ENCODE measurements at regions not wholly inside any gene's neighbourhood (a gene's known extent, or its start where the extent isn't known, plus 50 kb on each side); places are given as distances from the start of the nearest gene placed in this dataset.

GRCh38 chr4:167397586-167397985 lies 163.3 kb upstream of the SPOCK3 start:
- no peaks in the 10 kb centered on the region for H3K4me1 ChIP-seq (ENCODE audit: control insufficient read depth, insufficient read depth, low read depth, low read length)
- H3K9ac ChIP-seq (ENCODE audit: low read length): no peak overlapping the region
- no peak overlapping the region for H3K18ac ChIP-seq (ENCODE audit: low read depth in 1 of 2, low read length in 2 of 2)
- H3K79me1 ChIP-seq (replicated peaks; ENCODE audit: low read length, poor library complexity, severe bottlenecking): no peaks in the 10 kb centered on the region
- no peak overlapping the region for H3K23ac ChIP-seq (ENCODE audit: low read length in 2 of 2)
- H3K14ac ChIP-seq (ENCODE audit: low read length in 2 of 2): no peak overlapping the region
- no peak overlapping the region for H3K27ac ChIP-seq (ENCODE audit: low read length, poor library complexity, severe bottlenecking)
- H2BK5ac ChIP-seq (ENCODE audit: low read depth, low read length, poor library complexity, severe bottlenecking): no peak overlapping the region
- no peak overlapping the region for H2BK12ac ChIP-seq (ENCODE audit: low read length in 2 of 2)
- H2AK5ac ChIP-seq (ENCODE audit: low read length, severe bottlenecking): no peak overlapping the region
- no peak overlapping the region for H2BK15ac ChIP-seq (ENCODE audit: low read depth, poor library complexity, severe bottlenecking)
- H2BK120ac ChIP-seq (ENCODE audit: low read depth, low read length): no peak overlapping the region
- H3K4ac ChIP-seq (ENCODE audit: low read depth in 1 of 2, low read length in 2 of 2): no peak overlapping the region
- no peaks in the 10 kb centered on the region for H3K27me3 ChIP-seq (ENCODE audit: control insufficient read depth in 1 of 2, insufficient read depth in 1 of 2, low read length in 2 of 2)
- peaks cover 2% of the 10 kb centered on the region for H3K9me3 ChIP-seq (ENCODE audit: control insufficient read depth, low read length)
- H3K36me3 ChIP-seq (ENCODE audit: control insufficient read depth in 1 of 2, insufficient read depth in 2 of 2, low read depth in 1 of 2, low read length in 2 of 2): no peaks in the 10 kb centered on the region
- no peak for DNase-seq
- no peak overlapping the region for H3K4me2 ChIP-seq (ENCODE audit: low read length, poor library complexity, severe bottlenecking)
- no peak overlapping the region for H4K91ac ChIP-seq (ENCODE audit: low read length)
- no CpG with 5 or more reads among the region's 3 CpGs for WGBS
- no peak overlapping the region for H4K8ac ChIP-seq (ENCODE audit: low read length)
- no peak overlapping the region for H2AFZ ChIP-seq (ENCODE audit: low read depth, low read length)
- H3K4me3 ChIP-seq (ENCODE audit: insufficient read depth in 1 of 2, low read depth in 1 of 2, low read length in 2 of 2): no peak overlapping the region

- Histone ChIP-seq H3K14ac (ENCODE audit: low read length in 2 of 2) (no peak overlapping the region), H3K18ac (ENCODE audit: low read depth in 1 of 2, low read length in 2 of 2) (no peak overlapping the region), H3K27ac (ENCODE audit: low read length, poor library complexity, severe bottlenecking) (no peak overlapping the region), H3K79me1 (replicated peaks; ENCODE audit: low read length, poor library complexity, severe bottlenecking) (no peaks in the 10 kb centered on the region), H3K27me3 (ENCODE audit: control insufficient read depth in 1 of 2, insufficient read depth in 1 of 2, low read length in 2 of 2) (no peaks in the 10 kb centered on the region), H3K4me2 (ENCODE audit: low read length, poor library complexity, severe bottlenecking) (no peak overlapping the region), H3K23ac (ENCODE audit: low read length in 2 of 2) (no peak overlapping the region), H2BK12ac (ENCODE audit: low read length in 2 of 2) (no peak overlapping the region), H4K8ac (ENCODE audit: low read length) (no peak overlapping the region), H3K4ac (ENCODE audit: low read depth in 1 of 2, low read length in 2 of 2) (no peak overlapping the region), H3K36me3 (ENCODE audit: control insufficient read depth in 1 of 2, insufficient read depth in 2 of 2, low read depth in 1 of 2, low read length in 2 of 2) (no peaks in the 10 kb centered on the region), H2BK15ac (ENCODE audit: low read depth, poor library complexity, severe bottlenecking) (no peak overlapping the region), H2AFZ (ENCODE audit: low read depth, low read length) (no peak overlapping the region), H2BK120ac (ENCODE audit: low read depth, low read length) (no peak overlapping the region), H3K4me1 (ENCODE audit: control insufficient read depth, insufficient read depth, low read depth, low read length) (no peaks in the 10 kb centered on the region), H3K4me3 (ENCODE audit: insufficient read depth in 1 of 2, low read depth in 1 of 2, low read length in 2 of 2) (no peak overlapping the region), H2AK5ac (ENCODE audit: low read length, severe bottlenecking) (no peak overlapping the region), H3K9me3 (ENCODE audit: control insufficient read depth, low read length) (no peaks in the 10 kb centered on the region), H4K91ac (ENCODE audit: low read length) (no peak overlapping the region), H2BK5ac (ENCODE audit: low read depth, low read length, poor library complexity, severe bottlenecking) (no peak overlapping the region), H3K9ac (ENCODE audit: low read length) (no peak overlapping the region)
- no CpG with 5 or more reads among the region's 1 CpG for WGBS
- no peak for DNase-seq
Observed at GRCh38 chr4:167399201-167399600, 164.9 kb upstream of the SPOCK3 start.

- Histone ChIP-seq H3K9ac (ENCODE audit: low read length) (no peak overlapping the region), H3K27ac (ENCODE audit: low read length, poor library complexity, severe bottlenecking) (no peak overlapping the region), H2BK12ac (ENCODE audit: low read length in 2 of 2) (no peak overlapping the region), H3K36me3 (ENCODE audit: control insufficient read depth in 1 of 2, insufficient read depth in 2 of 2, low read depth in 1 of 2, low read length in 2 of 2) (no peaks in the 10 kb centered on the region), H3K4me3 (ENCODE audit: insufficient read depth in 1 of 2, low read depth in 1 of 2, low read length in 2 of 2) (no peak overlapping the region), H3K4me2 (ENCODE audit: low read length, poor library complexity, severe bottlenecking) (no peak overlapping the region), H4K91ac (ENCODE audit: low read length) (no peak overlapping the region), H3K79me1 (replicated peaks; ENCODE audit: low read length, poor library complexity, severe bottlenecking) (no peaks in the 10 kb centered on the region), H3K14ac (ENCODE audit: low read length in 2 of 2) (no peak overlapping the region), H3K9me3 (ENCODE audit: control insufficient read depth, low read length) (no peaks in the 10 kb centered on the region), H3K27me3 (ENCODE audit: control insufficient read depth in 1 of 2, insufficient read depth in 1 of 2, low read length in 2 of 2) (no peaks in the 10 kb centered on the region), H3K4me1 (ENCODE audit: control insufficient read depth, insufficient read depth, low read depth, low read length) (no peaks in the 10 kb centered on the region), H2BK5ac (ENCODE audit: low read depth, low read length, poor library complexity, severe bottlenecking) (no peak overlapping the region), H3K18ac (ENCODE audit: low read depth in 1 of 2, low read length in 2 of 2) (no peak overlapping the region), H3K23ac (ENCODE audit: low read length in 2 of 2) (no peak overlapping the region), H2AK5ac (ENCODE audit: low read length, severe bottlenecking) (no peak overlapping the region), H2BK120ac (ENCODE audit: low read depth, low read length) (no peak overlapping the region), H3K4ac (ENCODE audit: low read depth in 1 of 2, low read length in 2 of 2) (no peak overlapping the region), H2AFZ (ENCODE audit: low read depth, low read length) (no peak overlapping the region), H4K8ac (ENCODE audit: low read length) (no peak overlapping the region), H2BK15ac (ENCODE audit: low read depth, poor library complexity, severe bottlenecking) (no peak overlapping the region)
- no CpG with 5 or more reads among the region's 1 CpG for WGBS
- no peak for DNase-seq
Observed at GRCh38 chr4:167406181-167406580, 171.9 kb upstream of the SPOCK3 start.

- Histone ChIP-seq H3K4me3 (ENCODE audit: insufficient read depth in 1 of 2, low read depth in 1 of 2, low read length in 2 of 2) (no peak overlapping the region), H2BK12ac (ENCODE audit: low read length in 2 of 2) (no peak overlapping the region), H3K18ac (ENCODE audit: low read depth in 1 of 2, low read length in 2 of 2) (no peak overlapping the region), H3K4ac (ENCODE audit: low read depth in 1 of 2, low read length in 2 of 2) (no peak overlapping the region), H2BK5ac (ENCODE audit: low read depth, low read length, poor library complexity, severe bottlenecking) (no peak overlapping the region), H2AFZ (ENCODE audit: low read depth, low read length) (no peak overlapping the region), H3K36me3 (ENCODE audit: control insufficient read depth in 1 of 2, insufficient read depth in 2 of 2, low read depth in 1 of 2, low read length in 2 of 2) (no peaks in the 10 kb centered on the region), H4K8ac (ENCODE audit: low read length) (no peak overlapping the region), H2BK15ac (ENCODE audit: low read depth, poor library complexity, severe bottlenecking) (no peak overlapping the region), H3K14ac (ENCODE audit: low read length in 2 of 2) (no peak overlapping the region), H4K91ac (ENCODE audit: low read length) (no peak overlapping the region), H3K27me3 (ENCODE audit: control insufficient read depth in 1 of 2, insufficient read depth in 1 of 2, low read length in 2 of 2) (no peaks in the 10 kb centered on the region), H3K9ac (ENCODE audit: low read length) (no peak overlapping the region), H2AK5ac (ENCODE audit: low read length, severe bottlenecking) (no peak overlapping the region), H3K27ac (ENCODE audit: low read length, poor library complexity, severe bottlenecking) (no peak overlapping the region), H3K23ac (ENCODE audit: low read length in 2 of 2) (no peak overlapping the region), H3K9me3 (ENCODE audit: control insufficient read depth, low read length) (no peaks in the 10 kb centered on the region), H3K4me2 (ENCODE audit: low read length, poor library complexity, severe bottlenecking) (no peak overlapping the region), H3K79me1 (replicated peaks; ENCODE audit: low read length, poor library complexity, severe bottlenecking) (no peaks in the 10 kb centered on the region), H2BK120ac (ENCODE audit: low read depth, low read length) (no peak overlapping the region), H3K4me1 (ENCODE audit: control insufficient read depth, insufficient read depth, low read depth, low read length) (no peaks in the 10 kb centered on the region)
- 86% methylated on average over 4 of the region's 4 CpGs for whole genome bisulfite sequencing
- DNase-seq: no peak
Observed at GRCh38 chr4:167415461-167415860, 181.2 kb upstream of the SPOCK3 start.
